GM19023 (cell line): ENCODE measurements at regions not wholly inside any gene's neighbourhood (a gene's known extent, or its start where the extent isn't known, plus 50 kb on each side); places are given as distances from the start of the nearest gene placed in this dataset.

Experiments
- ATAC-seq: cut with Tn5 transposase; IDR thresholded peaks from one replicate; pipeline ENCODE4 v1.9.1; 2021; ENCODE audit warnings: mild to moderate bottlenecking, moderate library complexity; ENCODE audit not compliant: unreplicated experiment

- no peak for ATAC-seq
These were observed 209.5 kb upstream of the S100G start for GRCh38 chrX:16440446-16440845.

- ATAC-seq: no peak
These were observed 205.6 kb upstream of the S100G start for GRCh38 chrX:16444353-16444752.

- ATAC-seq: peak; percentile 88
These were observed 204.7 kb upstream of the S100G start for GRCh38 chrX:16445166-16445752.

- ATAC-seq: no peak
These were observed 198.6 kb upstream of the S100G start for GRCh38 chrX:16451334-16451733.

- no peak for ATAC-seq
These were observed 195.0 kb upstream of the S100G start for GRCh38 chrX:16454926-16455325.

- no peak for ATAC-seq
These were observed 192.7 kb upstream of the S100G start for GRCh38 chrX:16457239-16457638.

- no peak for ATAC-seq
These were observed 191.8 kb upstream of the S100G start for GRCh38 chrX:16458208-16458607.

- no peak for ATAC-seq
These were observed 190.9 kb upstream of the S100G start for GRCh38 chrX:16459008-16459407.

GRCh38 chrX:16461968-16462367 lies 188.0 kb upstream of the S100G start:
- no peak for ATAC-seq

GRCh38 chrX:16462912-16463311 lies 187.0 kb upstream of the S100G start:
- no peak for ATAC-seq

- ATAC-seq: no peak
These were observed 185.6 kb upstream of the S100G start for GRCh38 chrX:16464369-16464768.

- no peak for ATAC-seq
These were observed 184.7 kb upstream of the S100G start for GRCh38 chrX:16465081-16465876.

- ATAC-seq: no peak
These were observed 183.1 kb upstream of the S100G start for GRCh38 chrX:16466640-16467432.

- no peak for ATAC-seq
These were observed 180.1 kb upstream of the S100G start for GRCh38 chrX:16469870-16470269.

- no peak for ATAC-seq
These were observed 177.6 kb upstream of the S100G start for GRCh38 chrX:16472345-16472744.

GRCh38 chrX:16474511-16474910 lies 175.4 kb upstream of the S100G start:
- no peak for ATAC-seq

GRCh38 chrX:16476009-16476408 lies 173.9 kb upstream of the S100G start:
- ATAC-seq: no peak

- ATAC-seq: no peak
These were observed 173.3 kb upstream of the S100G start for GRCh38 chrX:16476692-16477091.

- no peak for ATAC-seq
These were observed 170.6 kb upstream of the S100G start for GRCh38 chrX:16479206-16479869.

- no peak for ATAC-seq
These were observed 169.9 kb upstream of the S100G start for GRCh38 chrX:16480049-16480448.

GRCh38 chrX:16484338-16484737 lies 165.6 kb upstream of the S100G start:
- no peak for ATAC-seq
